ENCODE measurements at regions not wholly inside any gene's neighbourhood (a gene's known extent, or its start where the extent isn't known, plus 50 kb on each side); places are given as distances from the start of the nearest gene placed in this dataset.

- no peak overlapping the region for H3K4me3 ChIP-seq (ENCODE audit: low read depth, low read length)
- no peak for DNase-seq (ENCODE audit: low read depth)
- TF ChIP-seq CTCF (IDR thresholded peaks at IDR 0.05; ENCODE audit: control insufficient read depth, extremely low read depth, insufficient read depth) = no peak
Observed at GRCh38 chr6:23983735-23984134, 142.3 kb upstream of the NRSN1 start.

GRCh38 chr6:23985015-23985414 lies 141.0 kb upstream of the NRSN1 start:
- DNase-seq (ENCODE audit: low read depth) = no peak
- H3K4me3 ChIP-seq (ENCODE audit: low read depth, low read length) = no peak overlapping the region
- TF ChIP-seq CTCF (IDR thresholded peaks at IDR 0.05; ENCODE audit: control insufficient read depth, extremely low read depth, insufficient read depth) = no peak

GRCh38 chr6:23989885-23990533 lies 136.0 kb upstream of the NRSN1 start:
- no peak for DNase-seq (ENCODE audit: low read depth)
- TF ChIP-seq CTCF (IDR thresholded peaks at IDR 0.05; ENCODE audit: control insufficient read depth, extremely low read depth, insufficient read depth) = no peak
- H3K4me3 ChIP-seq (ENCODE audit: low read depth, low read length) = no peak overlapping the region

- no peak overlapping the region for H3K4me3 ChIP-seq (ENCODE audit: low read depth, low read length)
- no peak for TF ChIP-seq CTCF (IDR thresholded peaks at IDR 0.05; ENCODE audit: control insufficient read depth, extremely low read depth, insufficient read depth)
- no peak for DNase-seq (ENCODE audit: low read depth)
Observed at GRCh38 chr6:23994013-23994412, 132.0 kb upstream of the NRSN1 start.

GRCh38 chr6:24004062-24004461 lies 122.0 kb upstream of the NRSN1 start:
- DNase-seq (ENCODE audit: low read depth) = no peak
- H3K4me3 ChIP-seq (ENCODE audit: low read depth, low read length) = no peak overlapping the region
- no peak for TF ChIP-seq CTCF (IDR thresholded peaks at IDR 0.05; ENCODE audit: control insufficient read depth, extremely low read depth, insufficient read depth)

- TF ChIP-seq CTCF (IDR thresholded peaks at IDR 0.05; ENCODE audit: control insufficient read depth, extremely low read depth, insufficient read depth) = 0 out of 2 replicates have a peak, but pooled peaks have one; percentile 18
- no peak overlapping the region for H3K4me3 ChIP-seq (ENCODE audit: low read depth, low read length)
- DNase-seq (ENCODE audit: low read depth) = no peak
Observed at GRCh38 chr6:24004659-24005058, 121.4 kb upstream of the NRSN1 start.

- no peak for DNase-seq (ENCODE audit: low read depth)
- TF ChIP-seq CTCF (IDR thresholded peaks at IDR 0.05; ENCODE audit: control insufficient read depth, extremely low read depth, insufficient read depth) = no peak
- H3K4me3 ChIP-seq (ENCODE audit: low read depth, low read length) = no peak overlapping the region
Observed at GRCh38 chr6:24006254-24006653, 119.8 kb upstream of the NRSN1 start.

All from LNCaP clone FGC (cell line).